Activated T-cell treated with anti-CD3 and anti-CD28 coated beads, Interleukin-2, amount 50 U/mL, for 24 hours (primary cell): ENCODE measurements at regions not wholly inside any gene's neighbourhood (a gene's known extent, or its start where the extent isn't known, plus 50 kb on each side); places are given as distances from the start of the nearest gene placed in this dataset.

Source experiments
- DNase-seq: peaks from one replicate; pipeline ENCODE4 v3.0.0-alpha.2; 2020
- H3K27ac Mint-ChIP-seq: 2 replicates; pipeline ENCODE4 v1.8.0; 2020; ENCODE audit warnings: mild to moderate bottlenecking, mixed read lengths
- H3K27me3 Mint-ChIP-seq: 2 replicates; pipeline ENCODE4 v1.8.0; 2020; ENCODE audit warnings: mixed read lengths
- H3K36me3 Mint-ChIP-seq: 2 replicates; pipeline ENCODE4 v1.8.0; 2020; ENCODE audit warnings: low read depth, mixed read lengths
- H3K4me1 Mint-ChIP-seq: 2 replicates; pipeline ENCODE4 v1.8.0; 2020; ENCODE audit warnings: low read depth, mixed read lengths
- H3K4me3 Mint-ChIP-seq: 2 replicates; pipeline ENCODE4 v1.8.0; 2020; ENCODE audit warnings: mild to moderate bottlenecking, moderate library complexity, mixed read lengths
- H3K9me3 Mint-ChIP-seq: 2 replicates; pipeline ENCODE4 v1.8.0; 2020; ENCODE audit warnings: mixed read lengths

DNA sequence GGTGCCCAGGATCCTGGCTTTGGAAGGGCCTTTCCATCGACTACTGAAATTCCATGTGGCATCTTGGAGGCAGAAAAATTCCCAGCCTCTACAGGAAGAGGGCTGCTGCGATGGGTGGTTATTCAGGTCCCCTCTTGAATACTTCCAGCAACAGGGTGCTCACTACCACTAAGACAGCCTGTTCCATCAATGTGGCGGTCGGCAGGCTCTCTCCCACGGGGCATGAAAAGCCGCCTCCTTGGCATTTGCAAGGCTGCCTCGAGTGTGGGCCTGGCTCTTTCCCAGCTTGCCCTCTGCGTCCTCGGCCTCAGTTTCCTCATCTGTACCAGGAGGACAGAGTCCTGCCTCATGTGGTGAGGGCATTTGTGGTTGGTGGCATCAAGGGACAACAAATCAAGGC, 62.4 kb downstream of the ADRA2C start:
- no peaks in the 10 kb centered on the region for H3K36me3 Mint-ChIP-seq
- H3K4me3 Mint-ChIP-seq, result no peak overlapping the region
- H3K4me1 Mint-ChIP-seq, result no peaks in the 10 kb centered on the region
- H3K27me3 Mint-ChIP-seq, result peaks cover 10% of the 10 kb centered on the region
- DNase-seq, result no peak
- H3K9me3 Mint-ChIP-seq, result no peaks in the 10 kb centered on the region
- no peak overlapping the region for H3K27ac Mint-ChIP-seq

- H3K4me1 Mint-ChIP-seq, result no peaks in the 10 kb centered on the region
- H3K4me3 Mint-ChIP-seq, result no peak overlapping the region
- peaks cover 18% of the 10 kb centered on the region for H3K27me3 Mint-ChIP-seq
- H3K9me3 Mint-ChIP-seq, result no peaks in the 10 kb centered on the region
- H3K27ac Mint-ChIP-seq, result no peak overlapping the region
- DNase-seq, result no peak
- H3K36me3 Mint-ChIP-seq, result no peaks in the 10 kb centered on the region
Observed at GRCh38 chr4:3829211-3829955, 63.2 kb downstream of the ADRA2C start.

- H3K36me3 Mint-ChIP-seq, result no peaks in the 10 kb centered on the region
- DNase-seq, result no peak
- H3K9me3 Mint-ChIP-seq, result no peaks in the 10 kb centered on the region
- no peak overlapping the region for H3K27ac Mint-ChIP-seq
- no peaks in the 10 kb centered on the region for H3K4me1 Mint-ChIP-seq
- H3K4me3 Mint-ChIP-seq, result no peak overlapping the region
- peaks cover 26% of the 10 kb centered on the region for H3K27me3 Mint-ChIP-seq
Observed at GRCh38 chr4:3829956-3830773, 64.0 kb downstream of the ADRA2C start.

DNA sequence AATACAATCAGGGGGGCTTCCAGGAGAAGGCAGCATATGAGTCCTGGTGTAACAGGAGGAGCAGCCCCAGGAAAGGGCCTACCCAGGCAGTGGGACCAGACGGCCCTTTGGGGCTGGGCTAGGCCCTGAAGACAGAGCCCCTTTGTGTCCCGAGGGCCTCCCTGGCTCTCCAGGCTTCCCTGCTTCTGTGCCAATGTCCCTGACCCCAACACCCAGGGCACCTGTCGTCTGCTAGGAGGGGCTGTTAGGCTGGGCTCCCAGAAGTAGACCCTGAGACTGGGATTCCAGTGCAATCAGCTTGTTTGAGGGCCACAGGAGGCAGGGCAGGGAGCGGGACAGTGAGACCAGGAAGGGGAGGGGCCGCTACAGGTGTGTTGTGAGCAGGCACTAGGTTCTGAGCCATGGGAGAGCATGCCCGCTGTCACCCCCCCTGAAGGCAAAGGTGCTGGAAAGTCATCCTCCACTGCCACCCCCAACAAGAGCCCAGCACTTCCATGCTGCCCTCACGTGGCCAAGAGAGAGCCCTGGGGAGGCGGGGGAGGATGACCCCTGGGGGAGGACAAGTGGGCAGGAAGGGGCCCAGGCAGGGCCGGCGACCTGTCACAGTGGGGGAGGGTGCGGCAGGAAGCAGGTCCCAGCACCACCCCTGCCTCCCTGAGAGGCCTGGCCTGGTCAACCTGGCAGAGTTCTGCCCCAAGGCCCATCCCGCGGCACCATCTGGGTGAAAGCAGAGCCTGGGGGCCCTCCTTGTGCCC, 64.8 kb downstream of the ADRA2C start:
- Mint-ChIP-seq H3K9me3 (no peaks in the 10 kb centered on the region), H3K4me3 (no peak overlapping the region)
- no peak for DNase-seq

GRCh38 chr4:3831529-3832150, 65.5 kb downstream of the ADRA2C start:
- Mint-ChIP-seq H3K9me3 (no peaks in the 10 kb centered on the region), H3K27ac (no peak overlapping the region), H3K36me3 (no peaks in the 10 kb centered on the region), H3K4me3 (no peak overlapping the region), H3K4me1 (no peaks in the 10 kb centered on the region), H3K27me3 (peaks cover 36% of the 10 kb centered on the region)
- DNase-seq, result no peak

More for the DNA sequence above, 64.8 kb downstream of the ADRA2C start:
- Mint-ChIP-seq H3K27me3 (peaks cover 33% of the 10 kb centered on the region), H3K36me3 (no peaks in the 10 kb centered on the region), H3K4me1 (no peaks in the 10 kb centered on the region), H3K27ac (no peak overlapping the region)

GRCh38 chr4:3832536-3833220, 66.5 kb downstream of the ADRA2C start:
- DNase-seq, result no peak
- Mint-ChIP-seq H3K36me3 (no peaks in the 10 kb centered on the region), H3K27me3 (peaks cover 44% of the 10 kb centered on the region), H3K4me1 (no peaks in the 10 kb centered on the region), H3K4me3 (no peak overlapping the region), H3K27ac (no peak overlapping the region), H3K9me3 (no peaks in the 10 kb centered on the region)

DNA sequence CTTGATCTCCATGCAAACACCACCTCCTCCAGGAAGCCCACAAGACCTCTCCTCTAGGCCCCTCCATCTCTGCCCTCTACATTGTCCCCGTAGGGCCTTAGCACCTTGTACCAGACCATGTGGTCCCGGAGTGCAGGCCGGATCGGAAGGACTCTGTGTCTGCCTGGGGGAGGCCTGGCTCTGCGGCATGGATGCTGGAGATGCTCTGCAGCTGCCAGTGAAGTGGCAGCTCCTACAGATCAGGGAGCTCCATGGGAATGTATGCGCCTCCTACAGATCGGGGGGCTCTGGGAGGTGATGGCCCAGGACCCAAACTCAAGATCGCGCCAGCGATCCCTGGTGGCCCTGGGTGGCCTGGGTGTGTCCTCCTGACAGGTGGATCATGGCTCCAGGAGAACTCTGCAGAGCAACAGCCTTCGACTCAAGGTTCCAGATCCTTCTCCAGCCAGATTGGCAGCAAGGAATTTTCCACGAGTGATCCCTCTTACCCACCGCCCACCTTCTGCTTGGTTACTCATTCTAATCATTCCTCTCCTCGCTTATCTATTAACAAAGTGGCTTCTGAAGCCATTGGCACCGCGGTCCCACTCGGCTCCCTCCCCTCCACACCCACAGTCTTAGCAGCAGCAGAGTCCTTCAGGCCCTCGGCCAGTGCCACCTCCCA, 67.3 kb downstream of the ADRA2C start:
- no peak for DNase-seq
- H3K4me1 Mint-ChIP-seq, result no peaks in the 10 kb centered on the region
- H3K27ac Mint-ChIP-seq, result no peak overlapping the region
- peaks cover 51% of the 10 kb centered on the region for H3K27me3 Mint-ChIP-seq
- no peaks in the 10 kb centered on the region for H3K9me3 Mint-ChIP-seq
- no peak overlapping the region for H3K4me3 Mint-ChIP-seq
- H3K36me3 Mint-ChIP-seq, result no peaks in the 10 kb centered on the region

DNA sequence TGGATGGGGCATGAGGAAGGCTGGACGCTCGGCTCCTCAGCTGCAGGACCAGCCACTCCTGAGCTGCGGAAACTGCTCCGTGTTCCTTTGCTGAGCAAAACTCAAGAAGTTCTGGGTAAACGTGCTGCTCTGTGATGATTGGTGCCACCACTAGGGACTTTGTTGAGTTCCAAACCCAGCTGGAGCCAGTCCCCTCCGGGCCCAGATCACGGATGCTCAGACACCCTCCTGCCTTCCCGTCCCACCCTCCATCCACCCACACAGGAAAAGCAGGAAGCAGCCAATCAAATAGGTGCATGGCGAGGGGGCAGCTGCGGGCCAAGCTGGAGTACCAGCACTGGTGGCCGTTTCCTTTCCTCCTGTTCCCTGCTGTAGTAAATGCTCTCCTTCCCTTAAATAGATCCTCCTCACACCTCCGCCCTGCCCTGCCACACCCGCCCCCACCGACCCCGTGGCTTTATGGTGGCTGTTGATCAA, 68.0 kb downstream of the ADRA2C start:
- no peaks in the 10 kb centered on the region for H3K9me3 Mint-ChIP-seq
- no peak overlapping the region for H3K27ac Mint-ChIP-seq

GRCh38 chr4:3834663-3835521, 68.7 kb downstream of the ADRA2C start:
- peaks cover 51% of the 10 kb centered on the region for H3K27me3 Mint-ChIP-seq
- DNase-seq, result no peak
- H3K4me1 Mint-ChIP-seq, result no peaks in the 10 kb centered on the region
- H3K27ac Mint-ChIP-seq, result no peak overlapping the region
- H3K36me3 Mint-ChIP-seq, result no peaks in the 10 kb centered on the region
- H3K9me3 Mint-ChIP-seq, result no peaks in the 10 kb centered on the region
- no peak overlapping the region for H3K4me3 Mint-ChIP-seq

More for the DNA sequence above, 68.0 kb downstream of the ADRA2C start:
- Mint-ChIP-seq H3K4me1 (no peaks in the 10 kb centered on the region), H3K36me3 (no peaks in the 10 kb centered on the region), H3K4me3 (no peak overlapping the region), H3K27me3 (peaks cover 51% of the 10 kb centered on the region)
- no peak for DNase-seq

- Mint-ChIP-seq H3K9me3 (no peaks in the 10 kb centered on the region), H3K27me3 (peaks cover 51% of the 10 kb centered on the region), H3K36me3 (no peaks in the 10 kb centered on the region), H3K4me1 (no peaks in the 10 kb centered on the region), H3K27ac (no peak overlapping the region), H3K4me3 (no peak overlapping the region)
- no peak for DNase-seq
Observed at GRCh38 chr4:3835527-3836405, 69.6 kb downstream of the ADRA2C start.

GRCh38 chr4:3836406-3836755, 70.2 kb downstream of the ADRA2C start:
- Mint-ChIP-seq H3K4me3 (no peak overlapping the region), H3K4me1 (no peaks in the 10 kb centered on the region), H3K27me3 (peaks cover 56% of the 10 kb centered on the region), H3K9me3 (no peaks in the 10 kb centered on the region), H3K36me3 (no peaks in the 10 kb centered on the region), H3K27ac (no peak overlapping the region)
- DNase-seq, result no peak
